ENCODE measurements at regions not wholly inside any gene's neighbourhood (a gene's known extent, or its start where the extent isn't known, plus 50 kb on each side); places are given as distances from the start of the nearest gene placed in this dataset.

GRCh38 chr2:64829525-64829924 is 159.7 kb upstream of the SLC1A4 start:
- DNase-seq (ENCODE audit: low read depth in 2 of 2), result no peak

- peak; percentile 82 to 91 for DNase-seq (ENCODE audit: low read depth in 2 of 2)
Observed at GRCh38 chr2:64831134-64831976, 157.8 kb upstream of the SLC1A4 start.

GRCh38 chr2:64831977-64832328 is 157.2 kb upstream of the SLC1A4 start:
- DNase-seq (ENCODE audit: low read depth in 2 of 2), result no peak

DNA sequence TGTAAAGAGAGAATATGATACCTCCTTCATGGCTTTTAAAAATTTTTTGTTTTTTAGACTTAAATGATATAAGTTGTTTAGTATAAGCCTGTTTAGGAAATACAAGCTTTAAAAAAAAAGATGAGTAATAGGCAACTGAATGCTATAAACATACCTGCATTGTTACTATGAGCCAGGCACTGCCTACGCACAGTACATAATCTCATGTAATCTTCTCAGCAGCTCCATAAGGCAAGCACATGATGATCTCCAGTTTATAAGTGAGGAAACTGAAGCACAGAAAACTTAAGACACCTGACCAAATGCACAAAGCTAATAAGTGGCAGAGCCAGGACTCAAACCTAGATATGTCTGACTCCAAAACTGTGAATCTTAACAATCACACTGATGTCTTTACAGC is 156.3 kb upstream of the SLC1A4 start:
- DNase-seq (ENCODE audit: low read depth in 2 of 2), result no peak

- DNase-seq (ENCODE audit: low read depth in 2 of 2), result no peak
Observed at GRCh38 chr2:64836566-64836965, 152.6 kb upstream of the SLC1A4 start.

GRCh38 chr2:64837116-64837731 is 152.0 kb upstream of the SLC1A4 start:
- no peak for DNase-seq (ENCODE audit: low read depth in 2 of 2)

DNA sequence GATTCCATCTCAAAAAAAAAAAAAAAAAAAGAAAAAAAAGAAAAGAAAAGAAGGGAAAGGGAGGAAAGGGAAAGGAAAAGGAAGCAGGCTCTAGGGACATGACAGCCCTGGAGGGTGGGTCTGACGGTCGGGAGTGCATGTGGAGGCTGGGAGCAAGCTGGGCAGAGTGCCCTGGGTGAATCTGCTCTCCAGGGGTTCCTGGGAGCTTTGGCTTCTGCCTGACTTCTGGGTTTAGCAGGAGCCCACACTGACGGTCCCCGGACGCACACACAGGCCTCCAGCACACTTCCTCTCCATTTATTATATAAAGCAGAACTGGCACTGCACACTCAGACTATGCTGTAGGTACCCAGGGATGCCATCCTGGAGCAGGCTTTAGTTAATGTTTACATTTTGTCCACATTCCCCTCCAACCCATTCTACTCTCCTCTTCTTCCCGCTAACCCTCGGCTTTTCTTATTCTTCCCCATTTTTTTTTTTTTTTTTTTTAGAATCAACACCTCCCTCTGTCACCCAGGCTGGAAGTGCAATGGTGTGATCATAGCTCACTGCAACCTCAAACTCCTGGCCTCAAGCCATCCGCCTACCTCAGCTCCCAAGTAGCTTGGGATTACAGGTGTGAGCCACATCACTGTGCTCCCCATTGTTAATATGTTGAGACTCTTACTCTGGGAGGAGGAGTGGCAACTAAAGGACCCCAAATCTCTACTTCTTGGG is 151.1 kb upstream of the SLC1A4 start:
- DNase-seq (ENCODE audit: low read depth in 2 of 2), result no peak

DNA sequence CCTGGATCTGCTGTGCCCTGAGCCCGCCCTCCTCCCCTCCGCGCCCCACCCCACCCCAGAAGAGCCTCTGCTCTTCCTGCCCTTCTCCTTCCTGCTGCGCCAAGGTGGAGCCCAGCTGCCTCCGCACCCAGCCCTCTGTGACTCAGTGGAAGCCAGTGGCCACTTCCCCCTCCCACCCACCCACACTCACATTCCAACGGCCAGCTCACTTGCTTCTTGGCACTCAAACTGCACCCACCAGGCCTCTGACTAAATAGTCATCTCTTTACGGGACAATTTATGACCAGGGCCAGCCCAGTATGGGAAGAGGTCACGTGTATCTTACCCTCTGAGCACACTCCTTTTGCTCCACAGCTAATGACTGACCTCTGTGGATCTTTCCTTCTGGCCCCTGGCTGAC is 150.4 kb upstream of the SLC1A4 start:
- DNase-seq (ENCODE audit: low read depth in 2 of 2), result no peak

- DNase-seq (ENCODE audit: low read depth in 2 of 2), result no peak
Observed at GRCh38 chr2:64839844-64840243, 149.4 kb upstream of the SLC1A4 start.

DNA sequence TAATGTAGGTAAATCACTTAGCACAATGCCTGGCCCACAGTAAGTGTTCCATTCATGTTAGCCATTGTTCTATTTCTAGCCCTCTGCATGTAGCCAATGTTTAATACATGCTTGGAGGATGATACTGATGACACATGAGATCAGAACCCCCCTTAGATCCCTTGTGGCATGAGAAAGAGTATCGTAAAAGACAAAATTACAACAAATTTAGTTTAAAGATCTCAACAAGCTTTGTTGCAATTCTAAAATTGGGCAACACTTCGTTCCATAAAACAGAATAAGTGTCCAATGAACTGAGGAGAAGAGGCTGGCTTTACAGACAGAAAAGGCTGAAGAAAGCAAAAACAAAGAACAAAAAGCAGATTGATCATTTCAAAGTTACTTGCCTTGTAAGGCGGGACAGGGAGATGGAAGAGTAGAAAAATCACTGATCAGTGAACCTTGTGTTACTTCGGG is 148.7 kb upstream of the SLC1A4 start:
- DNase-seq (ENCODE audit: low read depth in 2 of 2), result no peak

DNA sequence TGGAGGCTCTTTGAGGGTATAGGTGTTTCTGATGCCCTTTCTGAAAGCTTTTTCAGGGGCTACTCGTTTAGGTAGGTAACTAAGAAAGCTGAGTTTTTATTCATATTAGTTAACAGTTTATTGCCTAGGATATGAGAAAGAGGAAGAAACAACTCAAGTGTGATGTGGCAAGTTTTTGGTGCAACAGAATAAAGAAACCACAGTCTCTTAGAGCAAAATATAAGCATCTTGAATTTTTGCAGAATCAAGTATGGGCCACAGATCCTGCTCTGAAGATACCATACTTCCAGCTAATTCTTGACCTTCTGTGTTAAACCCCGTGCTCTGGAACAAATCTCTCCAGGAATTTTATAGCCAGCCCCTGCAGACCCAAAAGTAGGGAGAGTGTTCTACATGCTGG is 147.7 kb upstream of the SLC1A4 start:
- DNase-seq (ENCODE audit: low read depth in 2 of 2), result no peak

DNA sequence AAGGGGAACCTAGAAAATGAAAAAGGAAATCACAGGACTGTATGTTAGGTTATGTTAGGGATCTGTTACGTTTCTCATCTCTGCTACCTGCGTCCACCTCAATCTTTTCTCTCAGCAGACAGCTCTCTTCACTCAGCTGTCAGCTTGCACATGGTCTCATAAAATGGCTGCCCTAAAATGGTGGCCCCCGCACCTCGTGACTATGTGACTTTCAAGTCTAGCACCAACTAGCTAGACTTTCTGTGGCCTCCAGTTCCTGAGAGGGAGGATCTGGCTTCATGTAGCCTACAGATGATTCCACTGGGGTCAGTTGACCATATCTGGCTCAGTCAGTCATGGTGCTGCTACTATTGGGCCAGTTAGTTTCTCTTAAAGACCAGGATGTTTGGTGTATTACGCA is 147.2 kb upstream of the SLC1A4 start:
- DNase-seq (ENCODE audit: low read depth in 2 of 2), result no peak

- no peak for DNase-seq (ENCODE audit: low read depth in 2 of 2)
Observed at GRCh38 chr2:64844087-64844486, 145.1 kb upstream of the SLC1A4 start.

DNA sequence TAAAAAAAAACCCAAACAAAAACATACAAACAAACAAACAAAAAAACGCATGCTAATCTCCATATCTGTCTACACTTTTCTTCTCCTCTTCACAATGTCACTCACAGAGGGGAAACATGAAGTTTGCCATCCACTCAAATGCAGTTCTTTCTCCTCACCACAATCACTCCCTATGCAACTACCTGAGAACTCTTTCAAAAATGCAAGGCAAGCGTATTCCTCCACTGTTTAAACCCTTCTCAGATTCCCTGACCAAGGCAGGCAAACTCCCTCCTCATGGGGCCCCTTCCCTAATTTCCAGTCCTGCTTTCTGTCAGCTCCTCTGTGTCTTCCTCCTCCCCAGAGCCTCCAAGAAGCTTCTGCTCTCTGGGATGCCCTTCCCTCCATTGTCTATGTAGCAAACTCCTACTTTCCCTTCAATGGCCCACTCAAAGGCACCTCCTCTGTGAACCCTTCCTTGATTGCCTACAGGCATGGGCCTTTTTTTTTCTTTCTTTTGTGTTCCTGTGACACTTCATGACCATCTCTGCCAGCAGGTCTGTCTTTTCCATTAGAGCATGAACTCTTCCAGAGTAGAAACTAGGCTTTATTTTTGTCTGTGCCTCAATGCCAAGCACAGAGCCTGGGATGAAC is 143.8 kb upstream of the SLC1A4 start:
- no peak for DNase-seq (ENCODE audit: low read depth in 2 of 2)

DNA sequence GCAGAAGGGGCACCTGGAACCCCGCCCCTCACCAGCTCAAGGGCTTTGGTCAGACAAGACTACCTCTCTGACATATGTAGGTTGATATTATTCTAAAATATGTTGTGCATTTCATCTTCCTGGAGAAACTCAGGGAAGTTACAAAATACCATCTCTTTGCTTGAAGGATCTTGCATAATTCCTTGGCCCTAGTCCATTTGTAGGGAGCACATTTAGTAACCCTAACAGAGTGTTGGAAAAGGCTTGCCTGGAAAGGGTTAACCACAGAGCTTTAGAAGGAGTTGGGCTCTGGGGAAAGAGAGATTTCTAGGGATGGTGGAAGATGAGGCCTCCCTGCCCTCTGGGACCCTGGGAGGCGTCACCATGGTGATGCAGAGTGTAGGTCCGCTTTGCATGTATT is 143.0 kb upstream of the SLC1A4 start:
- DNase-seq (ENCODE audit: low read depth in 2 of 2), result no peak

- no peak for DNase-seq (ENCODE audit: low read depth in 2 of 2)
Observed at GRCh38 chr2:64847930-64848329, 141.3 kb upstream of the SLC1A4 start.

DNA sequence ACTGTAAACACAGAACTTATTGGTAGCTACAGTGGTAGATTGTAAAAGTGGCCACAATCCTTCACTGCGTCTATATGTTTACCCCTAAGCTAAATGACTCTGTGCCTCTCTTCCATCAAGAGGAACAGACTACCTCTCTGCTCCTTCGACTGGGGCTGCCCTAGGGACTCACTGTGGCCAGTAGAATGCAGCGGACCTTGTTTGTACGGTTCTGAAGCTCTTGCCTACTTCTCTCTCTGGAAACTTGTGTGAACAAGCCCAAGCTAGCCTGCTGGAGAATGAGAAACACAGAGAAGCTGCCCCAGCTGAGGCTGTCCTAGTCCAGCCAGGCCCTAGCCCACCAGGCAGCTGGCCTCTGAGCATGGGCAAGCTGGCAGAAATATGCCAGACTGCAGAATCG is 140.8 kb upstream of the SLC1A4 start:
- DNase-seq (ENCODE audit: low read depth in 2 of 2), result no peak

DNA sequence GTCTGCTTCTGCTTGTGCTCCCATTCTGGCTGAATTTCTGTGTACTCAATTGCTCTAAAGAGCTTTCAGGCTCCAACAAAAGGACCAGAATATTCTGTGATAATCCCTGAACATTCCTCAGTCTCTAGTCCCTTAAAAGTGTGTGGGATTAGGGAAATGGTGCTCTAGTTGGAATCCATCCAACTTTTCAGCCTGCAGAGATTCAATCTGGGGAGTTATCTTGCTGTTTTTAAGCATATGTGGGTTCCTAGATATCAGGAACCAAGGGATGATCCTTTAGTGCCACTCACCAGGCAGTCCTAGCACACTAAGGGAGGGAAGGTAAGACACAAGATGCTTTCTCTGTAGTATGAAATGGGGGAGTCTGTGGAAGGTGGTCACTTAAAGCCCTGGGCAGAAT is 140.3 kb upstream of the SLC1A4 start:
- no peak for DNase-seq (ENCODE audit: low read depth in 2 of 2)

DNA sequence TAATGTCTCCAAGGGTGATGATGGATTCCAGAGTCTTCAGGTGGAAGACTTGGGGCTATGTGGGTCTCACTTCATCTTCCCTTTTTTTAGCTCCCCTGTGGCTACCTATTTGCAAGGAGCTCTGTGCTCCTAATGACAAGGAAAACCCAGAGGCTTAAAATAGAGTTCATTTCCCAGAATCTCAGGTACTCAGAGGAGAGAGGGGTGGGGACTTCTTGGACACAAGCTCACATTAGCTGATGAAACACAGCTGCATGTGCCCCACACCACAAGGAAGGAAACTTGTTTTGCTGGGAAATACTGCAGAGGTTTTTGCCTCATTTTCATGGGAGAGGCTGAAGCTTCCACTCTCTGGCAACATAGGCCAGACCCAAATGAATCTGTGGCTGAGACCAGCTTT is 138.6 kb upstream of the SLC1A4 start:
- no peak for DNase-seq (ENCODE audit: low read depth in 2 of 2)

- DNase-seq (ENCODE audit: low read depth in 2 of 2), result no peak
Observed at GRCh38 chr2:64852771-64853241, 136.4 kb upstream of the SLC1A4 start.

DNA sequence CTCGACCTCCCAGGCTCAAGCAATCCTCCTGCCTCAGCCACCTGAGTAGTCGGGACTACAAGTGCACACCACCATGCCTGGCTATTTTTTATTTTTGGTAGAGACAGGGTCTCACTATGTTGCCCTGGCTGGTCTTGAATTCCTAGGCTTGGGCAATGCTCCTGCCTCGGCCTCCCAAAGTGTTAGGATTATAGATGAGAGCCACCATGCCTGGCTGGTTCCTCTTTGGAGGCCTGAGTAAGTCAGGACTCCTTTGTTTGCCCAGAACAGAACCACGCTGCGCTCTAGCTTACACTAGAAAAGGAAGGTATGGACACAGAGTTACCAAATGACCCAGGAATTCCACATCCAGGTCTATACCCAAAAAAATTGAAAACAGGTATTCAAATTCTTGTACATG is 135.9 kb upstream of the SLC1A4 start:
- DNase-seq (ENCODE audit: low read depth in 2 of 2), result no peak

DNA sequence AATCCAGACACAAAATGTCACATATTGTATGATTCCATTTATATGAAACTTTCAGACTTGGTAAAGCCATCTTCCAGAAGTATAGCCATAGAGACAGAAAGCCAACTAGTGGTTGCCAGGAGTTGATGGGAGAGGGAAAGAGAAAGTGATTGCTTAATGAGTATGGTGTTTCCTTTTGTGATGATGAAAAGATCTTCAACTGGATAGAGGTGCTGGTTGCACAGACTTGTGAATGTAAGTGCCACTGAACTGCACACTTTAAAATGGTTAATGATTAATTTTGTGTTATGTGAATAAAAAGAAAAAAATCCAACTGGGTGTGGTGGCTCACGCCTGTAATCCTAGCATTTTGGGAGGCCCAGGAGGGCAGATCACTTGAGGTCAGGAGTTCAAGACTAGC is 135.3 kb upstream of the SLC1A4 start:
- DNase-seq (ENCODE audit: low read depth in 2 of 2), result no peak

Measured in stimulated activated CD4-positive, alpha-beta T cell treated with anti-CD3 and anti-CD28 coated beads, Interleukin-4, amount 100 ng/mL, for 48 hours (primary cell).